Peyer's patch (tissue), 4 donors: ENCODE measurements at regions not wholly inside any gene's neighbourhood (a gene's known extent, or its start where the extent isn't known, plus 50 kb on each side); places are given as distances from the start of the nearest gene placed in this dataset.

ENCODE experiments used
- POLR2A ChIP-seq, 2 donors: fragments of 450-650 bp; IDR thresholded peaks; one replicate each; pipeline ENCODE4 v1.5.1; 2017; ENCODE audit warnings: antibody characterized with exemption in 2 of 2, mild to moderate bottlenecking in 2 of 2, moderate library complexity in 2 of 2
- TF ChIP-seq, protein P1 (sequence below), 6 experiments: fragments of 450-650 bp in 4 of 6; fragments of 200-600 bp in 2 of 6; sonication (generic) in 1 of 6; IDR thresholded peaks; one replicate each; pipeline ENCODE4 v1.5.1; 2017 to 2019; ENCODE audit warnings: antibody characterized with exemption in 6 of 6, mild to moderate bottlenecking in 3 of 6, moderate library complexity in 1 of 6

GRCh38 chr4:81675791-81676393 lies 204.2 kb upstream of the RASGEF1B start:
- TF ChIP-seq, protein P1, sequence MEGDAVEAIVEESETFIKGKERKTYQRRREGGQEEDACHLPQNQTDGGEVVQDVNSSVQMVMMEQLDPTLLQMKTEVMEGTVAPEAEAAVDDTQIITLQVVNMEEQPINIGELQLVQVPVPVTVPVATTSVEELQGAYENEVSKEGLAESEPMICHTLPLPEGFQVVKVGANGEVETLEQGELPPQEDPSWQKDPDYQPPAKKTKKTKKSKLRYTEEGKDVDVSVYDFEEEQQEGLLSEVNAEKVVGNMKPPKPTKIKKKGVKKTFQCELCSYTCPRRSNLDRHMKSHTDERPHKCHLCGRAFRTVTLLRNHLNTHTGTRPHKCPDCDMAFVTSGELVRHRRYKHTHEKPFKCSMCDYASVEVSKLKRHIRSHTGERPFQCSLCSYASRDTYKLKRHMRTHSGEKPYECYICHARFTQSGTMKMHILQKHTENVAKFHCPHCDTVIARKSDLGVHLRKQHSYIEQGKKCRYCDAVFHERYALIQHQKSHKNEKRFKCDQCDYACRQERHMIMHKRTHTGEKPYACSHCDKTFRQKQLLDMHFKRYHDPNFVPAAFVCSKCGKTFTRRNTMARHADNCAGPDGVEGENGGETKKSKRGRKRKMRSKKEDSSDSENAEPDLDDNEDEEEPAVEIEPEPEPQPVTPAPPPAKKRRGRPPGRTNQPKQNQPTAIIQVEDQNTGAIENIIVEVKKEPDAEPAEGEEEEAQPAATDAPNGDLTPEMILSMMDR (IDR thresholded peaks at IDR 0.05), result no peak
- no peak for TF ChIP-seq POLR2A (IDR thresholded peaks at IDR 0.05)
